GM12865 (cell line): ENCODE measurements at regions not wholly inside any gene's neighbourhood (a gene's known extent, or its start where the extent isn't known, plus 50 kb on each side); places are given as distances from the start of the nearest gene placed in this dataset.

Source experiments
- DNase-seq: peaks from one replicate; pipeline ENCODE4 v3.0.0; 2010; ENCODE audit warnings: low read depth
- H3K4me3 ChIP-seq: 2 replicates; pipeline ENCODE4 v1.5.1; 2011; ENCODE audit warnings: mild to moderate bottlenecking, low read depth, low read length, control low read depth
- TF ChIP-seq, protein P1 (sequence below): IDR thresholded peaks from 2 replicates; pipeline ENCODE4 v1.5.1; 2011; ENCODE audit warnings: low read length, control low read depth, low read depth, inconsistent platforms; ENCODE audit not compliant: insufficient read depth; ENCODE audit errors: missing control alignments

DNA sequence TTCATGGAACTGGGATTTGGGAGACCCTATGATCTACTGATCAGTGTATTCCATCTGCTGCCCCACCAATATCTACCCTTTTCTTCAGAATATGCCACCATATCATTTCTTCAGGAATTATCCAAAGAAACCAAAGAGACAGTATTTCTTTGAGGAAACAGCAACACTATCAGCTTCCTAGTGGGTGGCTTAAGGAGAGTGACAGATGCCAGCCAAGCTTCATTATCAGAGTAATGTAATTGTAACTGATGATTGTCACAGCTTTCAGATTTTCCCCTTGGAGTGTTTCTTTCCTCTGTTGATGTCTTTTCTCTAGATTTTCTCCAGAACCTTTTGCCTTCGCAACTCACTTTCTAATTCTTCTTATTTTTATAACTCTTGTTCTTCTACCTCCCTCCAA is 934.4 kb upstream of the LRRN3 start:
- H3K4me3 ChIP-seq, result no peak overlapping the region
- TF ChIP-seq, protein P1, sequence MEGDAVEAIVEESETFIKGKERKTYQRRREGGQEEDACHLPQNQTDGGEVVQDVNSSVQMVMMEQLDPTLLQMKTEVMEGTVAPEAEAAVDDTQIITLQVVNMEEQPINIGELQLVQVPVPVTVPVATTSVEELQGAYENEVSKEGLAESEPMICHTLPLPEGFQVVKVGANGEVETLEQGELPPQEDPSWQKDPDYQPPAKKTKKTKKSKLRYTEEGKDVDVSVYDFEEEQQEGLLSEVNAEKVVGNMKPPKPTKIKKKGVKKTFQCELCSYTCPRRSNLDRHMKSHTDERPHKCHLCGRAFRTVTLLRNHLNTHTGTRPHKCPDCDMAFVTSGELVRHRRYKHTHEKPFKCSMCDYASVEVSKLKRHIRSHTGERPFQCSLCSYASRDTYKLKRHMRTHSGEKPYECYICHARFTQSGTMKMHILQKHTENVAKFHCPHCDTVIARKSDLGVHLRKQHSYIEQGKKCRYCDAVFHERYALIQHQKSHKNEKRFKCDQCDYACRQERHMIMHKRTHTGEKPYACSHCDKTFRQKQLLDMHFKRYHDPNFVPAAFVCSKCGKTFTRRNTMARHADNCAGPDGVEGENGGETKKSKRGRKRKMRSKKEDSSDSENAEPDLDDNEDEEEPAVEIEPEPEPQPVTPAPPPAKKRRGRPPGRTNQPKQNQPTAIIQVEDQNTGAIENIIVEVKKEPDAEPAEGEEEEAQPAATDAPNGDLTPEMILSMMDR, result no peak
- DNase-seq, result no peak

DNA sequence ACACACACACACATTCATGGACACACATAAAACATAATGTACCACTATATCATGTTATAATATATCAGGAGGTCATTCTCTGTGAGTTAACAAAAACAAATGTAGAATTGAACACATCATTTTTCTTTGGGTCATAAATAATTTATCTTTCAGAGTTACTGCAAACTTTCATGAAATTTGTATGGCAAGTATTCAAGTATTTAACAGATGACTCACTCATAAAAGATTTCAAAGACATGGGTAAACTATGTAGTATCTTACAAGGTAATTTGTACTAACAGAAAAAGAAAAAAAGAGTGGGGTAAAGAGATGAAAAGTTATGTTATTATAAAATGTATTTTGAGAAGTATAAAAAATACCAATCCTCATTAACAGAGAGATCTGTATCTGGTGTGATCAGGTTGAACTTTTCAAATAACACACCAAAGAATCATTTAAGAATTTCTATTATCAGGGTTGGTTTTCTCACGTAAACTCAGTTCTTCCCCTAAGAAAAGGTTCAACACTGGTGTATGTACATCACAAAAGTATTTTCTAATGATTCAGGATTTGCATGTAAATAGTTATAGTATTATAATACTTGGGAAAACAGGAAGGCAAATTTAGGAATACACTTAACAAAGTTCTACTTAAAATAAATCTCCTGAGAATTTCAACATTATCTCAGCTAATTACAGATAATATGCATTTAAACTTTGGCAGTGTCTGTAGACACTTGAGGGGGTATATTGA is 933.1 kb upstream of the LRRN3 start:
- TF ChIP-seq, protein P1, result no peak
- DNase-seq, result no peak
- H3K4me3 ChIP-seq, result no peak overlapping the region

DNA sequence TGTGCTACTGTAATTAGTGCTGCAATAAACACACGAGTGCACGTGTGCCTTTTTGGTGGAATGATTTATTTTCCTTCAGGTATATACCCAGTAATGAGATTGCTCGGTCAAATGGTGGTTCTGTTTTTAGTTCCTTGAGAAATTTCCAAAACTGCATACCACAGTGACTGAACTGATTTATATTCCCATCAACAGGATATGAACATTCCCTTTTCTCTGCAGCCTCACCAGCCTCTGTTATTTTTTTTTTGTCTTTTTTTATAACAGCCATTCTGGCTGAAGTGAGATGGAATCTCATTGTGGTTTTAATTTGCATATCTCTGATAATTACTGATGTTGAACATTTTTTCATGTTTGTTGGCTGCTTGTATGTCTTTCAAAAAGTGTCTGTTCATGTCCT is 922.9 kb upstream of the LRRN3 start:
- no peak overlapping the region for H3K4me3 ChIP-seq
- TF ChIP-seq, protein P1, result no peak
- DNase-seq, result no peak

DNA sequence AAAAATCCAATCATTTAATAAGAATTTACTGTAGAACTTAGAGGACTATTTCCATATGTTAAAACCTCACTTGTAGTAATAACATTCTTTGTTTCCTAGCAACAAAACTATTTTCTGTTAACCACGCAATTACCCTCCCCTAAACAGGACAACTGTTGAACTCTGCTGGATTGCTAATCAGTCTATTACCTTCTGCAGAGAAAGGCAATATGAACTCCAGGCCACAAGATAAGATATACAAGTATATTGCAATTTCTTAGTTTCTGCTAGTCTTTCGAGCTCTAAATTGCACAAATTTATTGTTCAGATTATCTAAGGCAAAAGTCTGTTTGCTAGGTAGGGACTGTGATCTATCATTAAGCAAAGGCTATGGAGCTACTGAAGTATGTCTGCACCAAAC is 920.1 kb upstream of the LRRN3 start:
- TF ChIP-seq, protein P1, result no peak
- H3K4me3 ChIP-seq, result no peak overlapping the region

DNA sequence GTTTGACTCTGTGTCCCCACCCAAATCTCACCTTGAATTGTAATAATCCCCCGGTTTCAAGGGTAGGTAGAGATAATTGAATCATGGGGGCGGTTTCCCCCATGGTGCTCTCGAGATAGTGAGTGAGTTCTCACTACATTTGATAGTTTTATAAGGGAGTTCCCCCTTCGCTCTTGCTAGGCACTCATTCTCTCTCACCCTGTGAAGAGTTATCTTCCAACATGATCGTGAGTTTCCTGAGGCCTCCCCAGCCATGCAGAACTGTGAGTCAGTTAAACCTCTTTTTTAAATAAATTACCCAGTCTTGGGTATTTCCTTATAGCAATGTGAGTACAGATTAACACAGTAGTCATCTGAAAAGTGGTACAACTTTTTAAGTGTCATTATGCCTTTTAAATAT is 913.5 kb upstream of the LRRN3 start:
- H3K4me3 ChIP-seq, result no peak overlapping the region
- no peak for DNase-seq
- TF ChIP-seq, protein P1, result no peak

More for the DNA sequence above, 920.1 kb upstream of the LRRN3 start:
- DNase-seq, result no peak

DNA sequence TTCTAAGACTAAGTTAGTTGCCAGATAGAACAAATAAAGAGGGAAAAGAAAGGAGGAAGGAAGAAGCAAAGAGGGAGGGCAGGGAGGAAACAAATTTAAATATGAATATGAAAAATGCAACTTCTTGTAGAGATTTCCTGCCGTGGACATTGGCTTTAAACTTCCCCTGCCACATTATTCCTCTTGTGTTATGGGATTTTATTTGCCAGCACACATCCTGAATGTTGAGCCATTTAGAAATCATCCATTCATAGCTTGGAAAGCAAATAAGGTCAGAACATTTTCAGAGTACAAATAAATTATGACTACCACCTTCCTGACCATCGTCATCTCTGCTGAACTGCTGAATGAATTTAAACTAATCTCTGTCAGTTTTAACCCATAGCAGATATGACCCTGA is 911.9 kb upstream of the LRRN3 start:
- no peak for DNase-seq
- TF ChIP-seq, protein P1, result no peak
- no peak overlapping the region for H3K4me3 ChIP-seq

DNA sequence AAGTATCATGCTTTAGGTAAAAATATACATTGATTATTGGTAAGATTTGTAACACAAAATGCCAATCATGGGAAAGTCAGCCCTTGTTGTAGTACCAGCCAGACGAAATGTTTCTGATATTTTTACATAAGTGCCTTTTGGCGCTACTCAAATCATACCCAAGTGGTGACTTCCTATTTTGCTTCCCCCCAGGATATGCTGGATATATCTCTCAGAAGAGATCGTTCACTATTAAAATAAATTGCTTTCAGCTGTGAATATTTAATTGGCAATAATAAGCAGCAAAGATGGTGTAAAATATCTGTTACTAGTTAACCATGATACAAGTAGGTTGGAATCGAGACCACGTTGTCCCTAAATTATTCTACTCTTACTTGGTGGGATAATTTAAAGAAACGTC is 909.2 kb upstream of the LRRN3 start:
- no peak overlapping the region for H3K4me3 ChIP-seq
- DNase-seq, result no peak
- TF ChIP-seq, protein P1, result no peak
